ENCODE measurements at regions not wholly inside any gene's neighbourhood (a gene's known extent, or its start where the extent isn't known, plus 50 kb on each side); places are given as distances from the start of the nearest gene placed in this dataset.

DNA sequence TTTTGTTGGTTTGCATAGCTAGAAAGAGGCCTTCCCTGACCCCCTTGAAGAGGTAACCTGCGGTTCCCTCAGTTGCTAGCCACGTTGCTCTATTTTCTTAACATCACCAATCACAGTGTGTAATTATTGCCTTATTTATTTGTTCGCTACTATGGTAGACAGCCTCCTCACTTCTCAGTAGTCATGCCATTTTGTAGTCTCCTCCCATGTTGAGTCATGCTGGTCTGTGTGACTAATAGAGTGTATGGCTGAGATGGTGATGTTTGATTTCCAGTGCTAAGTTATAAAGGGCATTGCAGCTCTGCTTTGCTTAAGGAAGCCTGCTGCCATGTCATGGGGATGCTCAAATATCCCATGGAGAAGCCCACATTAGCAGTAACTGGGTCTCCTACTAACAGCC, 236.6 kb upstream of the CHD6 start:
- peaks cover 3% of the 10 kb centered on the region for H3K36me3 Mint-ChIP-seq (ENCODE audit: insufficient read depth)
- no peak overlapping the region for H3K4me3 Mint-ChIP-seq
- H3K4me1 Mint-ChIP-seq (ENCODE audit: low read depth in 2 of 2), result no peaks in the 10 kb centered on the region
- H3K9me3 Mint-ChIP-seq, result peaks cover 0 to 3% of the 10 kb centered on the region in 2 donors
- peaks cover 0 to 26% of the 10 kb centered on the region in 2 donors for H3K27me3 Mint-ChIP-seq
- no peak overlapping the region for H3K27ac Mint-ChIP-seq
- ATAC-seq (replicated peaks) (no peak), DNase-seq (no peak)

DNA sequence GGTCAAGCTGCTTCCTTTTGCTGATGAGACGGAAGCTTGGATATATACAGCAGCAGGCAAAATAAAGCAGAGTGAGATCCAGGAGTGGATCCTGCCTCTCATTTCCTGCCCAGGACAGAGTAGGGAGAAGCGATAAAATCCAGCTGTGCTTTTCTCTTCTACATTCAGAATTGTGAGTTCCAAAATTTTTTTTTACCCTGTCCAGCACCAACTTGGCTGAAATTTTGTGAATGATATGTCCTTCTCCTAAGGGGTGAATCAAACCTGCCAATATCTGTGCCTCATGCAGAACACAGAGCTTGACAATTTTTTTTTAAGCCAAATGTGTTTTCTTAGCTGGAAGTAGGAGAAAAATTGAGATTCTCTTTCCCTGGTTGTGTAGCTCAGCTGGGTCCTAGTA, 235.6 kb upstream of the CHD6 start:
- H3K27ac Mint-ChIP-seq, result no peak overlapping the region
- DNase-seq, result no peak
- peaks cover 0 to 26% of the 10 kb centered on the region in 2 donors for H3K27me3 Mint-ChIP-seq
- peaks cover 3% of the 10 kb centered on the region for H3K36me3 Mint-ChIP-seq (ENCODE audit: insufficient read depth)
- peaks cover 0 to 3% of the 10 kb centered on the region in 2 donors for H3K9me3 Mint-ChIP-seq
- H3K4me3 Mint-ChIP-seq, result no peak overlapping the region
- ATAC-seq (replicated peaks), result no peak
- no peaks in the 10 kb centered on the region for H3K4me1 Mint-ChIP-seq (ENCODE audit: low read depth in 2 of 2)

DNA sequence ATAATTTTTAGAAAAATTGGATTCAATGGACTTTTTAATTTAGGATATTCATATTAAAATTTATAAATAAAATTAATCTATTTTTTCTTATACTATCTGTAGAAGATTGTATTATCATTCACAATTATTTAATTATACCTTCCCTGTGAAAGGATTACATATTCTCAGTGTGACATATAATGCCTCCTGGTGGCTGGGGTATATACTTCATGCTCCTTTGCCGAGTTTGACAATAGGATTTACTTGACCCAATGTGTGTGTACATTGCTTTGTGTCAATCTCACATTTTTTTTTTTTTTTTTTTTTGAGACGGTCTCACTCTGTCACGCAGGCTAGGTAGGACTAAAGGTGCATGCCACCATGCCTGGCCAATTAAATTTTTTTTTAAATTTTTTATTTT, 230.0 kb upstream of the CHD6 start:
- H3K4me3 Mint-ChIP-seq, result no peak overlapping the region
- no peak overlapping the region for H3K27ac Mint-ChIP-seq
- H3K9me3 Mint-ChIP-seq, result peaks cover 0 to 2% of the 10 kb centered on the region in 2 donors
- H3K36me3 Mint-ChIP-seq (ENCODE audit: insufficient read depth), result peaks cover 3% of the 10 kb centered on the region
- H3K27me3 Mint-ChIP-seq, result peaks cover 0 to 8% of the 10 kb centered on the region in 2 donors
- no peak for DNase-seq
- no peak for ATAC-seq (replicated peaks)
- no peaks in the 10 kb centered on the region for H3K4me1 Mint-ChIP-seq (ENCODE audit: low read depth in 2 of 2)

DNA sequence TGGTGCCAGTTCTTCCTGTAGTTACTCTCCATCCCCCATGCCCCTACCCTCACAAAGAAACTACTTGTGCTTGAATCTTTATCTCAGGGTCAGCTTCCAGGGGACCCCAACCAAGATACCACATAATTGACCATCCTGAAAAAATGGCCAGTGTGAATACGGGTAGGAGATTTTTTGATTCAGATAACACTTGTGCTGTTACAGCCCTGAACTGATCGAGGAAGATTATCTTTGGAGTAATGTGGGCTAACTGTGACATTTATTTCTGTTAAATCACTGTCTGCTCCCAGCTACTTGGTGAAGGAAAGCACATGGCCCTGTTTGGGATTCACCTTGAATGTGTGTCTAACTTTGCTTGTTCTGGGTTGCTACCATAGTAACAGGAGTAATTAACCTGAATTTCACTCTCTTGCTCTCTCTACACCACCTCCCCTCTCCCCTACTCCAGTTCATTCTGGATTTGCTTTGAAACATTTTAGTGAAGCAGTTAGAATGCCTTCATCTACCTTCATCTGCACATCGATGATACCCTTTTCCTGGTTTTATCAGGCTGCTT, 219.6 kb upstream of the CHD6 start:
- ATAC-seq (replicated peaks) (no peak), DNase-seq (no peak)
- H3K4me1 Mint-ChIP-seq (ENCODE audit: low read depth in 2 of 2), result no peaks in the 10 kb centered on the region
- peaks cover 11 to 15% of the 10 kb centered on the region in 2 donors for H3K27me3 Mint-ChIP-seq
- H3K9me3 Mint-ChIP-seq, result peaks cover 0 to 6% of the 10 kb centered on the region in 2 donors
- H3K27ac Mint-ChIP-seq, result no peak overlapping the region
- H3K4me3 Mint-ChIP-seq, result no peak overlapping the region
- no peaks in the 10 kb centered on the region for H3K36me3 Mint-ChIP-seq (ENCODE audit: insufficient read depth)

DNA sequence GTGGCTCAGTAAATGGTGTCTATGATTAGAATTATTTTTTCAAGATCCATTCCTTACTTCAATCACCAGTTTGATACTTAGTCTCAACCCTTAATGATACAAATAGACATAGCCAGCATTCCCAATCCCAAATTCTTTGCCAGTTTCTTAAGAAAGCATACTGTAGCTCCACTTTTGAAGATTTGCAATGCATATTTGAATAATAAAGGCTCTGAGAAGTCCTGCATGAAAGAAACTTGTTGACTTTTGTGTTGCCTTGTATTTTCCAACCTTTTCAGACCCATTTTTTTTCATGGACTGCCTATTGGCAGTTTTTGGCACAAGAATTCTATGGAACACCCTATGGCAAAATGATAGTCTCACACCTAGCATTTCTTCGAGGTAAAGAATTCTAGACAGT, 215.6 kb upstream of the CHD6 start:
- Mint-ChIP-seq H3K36me3 (ENCODE audit: insufficient read depth) (no peaks in the 10 kb centered on the region), H3K4me3 (no peak overlapping the region), H3K27ac (no peak overlapping the region), H3K9me3 (no peaks in the 10 kb centered on the region), H3K27me3 (peaks cover 7 to 9% of the 10 kb centered on the region in 2 donors), H3K4me1 (ENCODE audit: low read depth in 2 of 2) (no peaks in the 10 kb centered on the region)
- ATAC-seq (replicated peaks) (no peak), DNase-seq (no peak)

DNA sequence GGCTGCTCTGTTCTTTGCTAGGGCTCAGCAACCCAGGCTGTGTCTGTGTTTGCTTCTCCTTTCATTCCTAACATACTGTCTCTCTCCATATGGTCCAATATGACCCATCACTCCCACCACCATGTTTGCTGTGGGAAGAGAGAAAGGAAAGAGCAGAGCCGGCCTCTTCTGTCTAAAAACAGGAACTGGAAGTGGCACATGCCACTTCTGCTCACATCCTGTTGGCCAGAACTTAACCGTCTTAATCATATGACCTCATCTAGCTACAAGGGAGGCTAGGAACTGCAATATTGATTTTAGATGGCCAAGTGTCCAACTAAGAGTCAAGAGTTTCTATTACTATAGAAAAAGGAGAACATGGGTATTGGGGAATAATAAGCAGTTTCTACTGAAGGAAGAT, 212.5 kb upstream of the CHD6 start:
- ATAC-seq (replicated peaks), result no peak
- Mint-ChIP-seq H3K27ac (no peak overlapping the region), H3K9me3 (peaks cover 0 to 6% of the 10 kb centered on the region in 2 donors), H3K4me1 (ENCODE audit: low read depth in 2 of 2) (no peaks in the 10 kb centered on the region), H3K36me3 (ENCODE audit: insufficient read depth) (no peaks in the 10 kb centered on the region), H3K4me3 (no peak overlapping the region), H3K27me3 (peaks cover 14 to 20% of the 10 kb centered on the region in 2 donors)
- no peak for DNase-seq

DNA sequence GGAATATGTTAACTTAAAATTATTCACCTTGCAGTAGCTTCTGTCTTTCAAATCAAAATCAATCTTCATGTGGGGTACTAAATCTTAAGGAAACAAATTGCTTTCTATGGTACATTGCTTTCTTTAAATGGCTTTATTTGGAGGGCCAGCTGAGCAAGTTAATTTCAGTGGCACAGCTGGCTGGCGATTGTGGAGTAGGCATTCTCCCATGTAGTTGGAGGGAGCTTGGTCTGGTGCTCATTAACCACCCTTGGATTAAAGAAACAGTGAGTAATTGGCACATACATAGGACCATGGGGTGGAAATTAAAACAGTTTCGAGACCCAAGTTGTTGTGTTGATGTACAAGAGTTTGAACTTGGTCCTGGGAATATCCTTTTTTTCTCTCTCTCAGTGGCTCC, 201.3 kb upstream of the CHD6 start:
- ATAC-seq (replicated peaks) (no peak), DNase-seq (no peak)
- Mint-ChIP-seq H3K4me3 (no peak overlapping the region), H3K9me3 (no peaks in the 10 kb centered on the region), H3K27ac (no peak overlapping the region), H3K36me3 (ENCODE audit: insufficient read depth) (no peaks in the 10 kb centered on the region), H3K27me3 (no peaks in the 10 kb centered on the region), H3K4me1 (ENCODE audit: low read depth in 2 of 2) (no peaks in the 10 kb centered on the region)

DNA sequence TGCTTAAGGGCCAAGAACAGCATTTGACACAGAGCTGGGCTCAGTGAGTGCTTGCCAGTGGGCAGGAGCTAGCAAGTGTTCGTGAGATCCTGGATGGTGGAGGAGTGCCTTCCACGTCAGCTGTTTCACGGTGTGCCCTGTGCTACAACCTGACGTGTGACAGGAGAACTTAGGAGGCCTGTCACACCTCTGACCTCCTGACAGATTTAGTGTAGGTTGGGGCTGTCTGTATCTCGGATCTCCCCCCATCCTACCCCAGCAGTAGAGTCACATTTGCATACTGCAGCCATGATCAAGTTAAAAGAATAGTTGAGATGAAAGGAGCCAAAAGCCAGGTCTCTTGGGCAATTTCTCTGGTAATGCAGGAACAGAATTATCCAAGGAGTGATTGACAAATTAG, 200.8 kb upstream of the CHD6 start:
- ATAC-seq (replicated peaks) (no peak), DNase-seq (no peak)
- Mint-ChIP-seq H3K27ac (no peak overlapping the region), H3K4me3 (no peak overlapping the region), H3K4me1 (ENCODE audit: low read depth in 2 of 2) (no peaks in the 10 kb centered on the region), H3K27me3 (no peaks in the 10 kb centered on the region), H3K36me3 (ENCODE audit: insufficient read depth) (no peaks in the 10 kb centered on the region), H3K9me3 (no peaks in the 10 kb centered on the region)

DNA sequence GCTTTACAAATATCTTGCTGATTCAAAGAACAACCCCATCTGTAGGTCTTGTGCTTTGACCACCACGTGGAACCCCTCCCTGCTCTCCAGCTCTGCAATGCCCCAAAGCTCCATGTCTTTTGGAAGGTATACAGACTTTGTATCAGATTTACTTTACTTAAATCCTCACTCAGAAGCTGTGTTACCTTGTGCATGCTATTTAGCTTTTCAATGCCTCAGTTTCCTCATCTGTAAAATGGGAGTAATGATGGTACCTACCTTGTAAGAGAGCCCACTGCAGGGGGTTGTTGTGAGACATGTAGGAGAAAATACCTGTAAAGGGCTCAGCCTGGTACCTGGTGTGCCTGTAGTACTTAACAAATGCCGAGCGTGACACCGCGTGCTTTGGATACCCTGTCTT, 200.2 kb upstream of the CHD6 start:
- Mint-ChIP-seq H3K9me3 (no peaks in the 10 kb centered on the region), H3K27me3 (no peaks in the 10 kb centered on the region), H3K4me1 (ENCODE audit: low read depth in 2 of 2) (no peaks in the 10 kb centered on the region), H3K4me3 (no peak overlapping the region), H3K27ac (no peak overlapping the region), H3K36me3 (ENCODE audit: insufficient read depth) (no peaks in the 10 kb centered on the region)
- ATAC-seq (replicated peaks), result no peak
- DNase-seq, result no peak

DNA sequence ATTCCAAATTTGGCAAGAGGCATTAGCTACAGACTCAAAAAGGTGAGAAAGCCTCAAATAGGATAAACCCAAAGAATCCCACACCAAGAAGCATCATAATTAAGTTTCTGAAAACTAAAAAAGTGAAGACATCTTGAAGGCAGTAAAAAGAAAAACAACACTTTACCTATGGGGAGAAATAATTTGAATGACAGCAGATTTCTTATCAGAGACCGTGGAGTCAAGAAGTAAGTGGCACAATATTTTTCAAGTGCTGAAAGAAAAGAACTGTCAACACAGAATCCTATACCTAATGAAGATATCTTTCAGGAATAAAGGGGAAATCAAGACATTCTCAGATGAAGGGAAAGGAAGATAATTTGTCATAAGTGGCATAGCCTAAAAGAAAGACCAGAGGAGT, 193.3 kb upstream of the CHD6 start:
- H3K27ac Mint-ChIP-seq, result no peak overlapping the region
- ATAC-seq (replicated peaks), result no peak

DNA sequence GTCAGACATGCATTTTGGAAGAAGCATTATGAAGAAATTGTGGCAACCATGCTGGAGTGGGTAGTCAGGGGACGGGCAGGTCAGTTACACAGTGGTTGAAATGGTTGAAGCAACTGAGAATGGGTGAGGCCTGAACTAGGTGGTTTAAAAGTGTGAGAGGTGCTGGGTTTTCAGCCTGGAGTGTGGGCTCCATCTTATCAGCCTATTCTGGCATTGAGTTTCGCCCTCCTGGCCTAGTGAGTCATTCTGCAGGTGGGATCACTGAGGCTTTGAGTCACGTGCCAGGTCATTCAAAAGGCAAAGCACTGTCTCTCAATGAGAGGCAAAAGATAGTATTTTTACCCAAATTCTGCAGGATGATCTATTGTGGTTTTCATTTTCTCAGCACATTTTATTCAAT, 181.9 kb upstream of the CHD6 start:
- H3K9me3 Mint-ChIP-seq, result peaks cover 0 to 4% of the 10 kb centered on the region in 2 donors
- no peak for DNase-seq
- no peak overlapping the region for H3K4me3 Mint-ChIP-seq

More for the DNA sequence above, 193.3 kb upstream of the CHD6 start:
- Mint-ChIP-seq H3K36me3 (ENCODE audit: insufficient read depth) (no peaks in the 10 kb centered on the region), H3K4me1 (ENCODE audit: low read depth in 2 of 2) (no peaks in the 10 kb centered on the region), H3K27me3 (no peaks in the 10 kb centered on the region), H3K4me3 (no peak overlapping the region), H3K9me3 (peaks cover 4 to 12% of the 10 kb centered on the region in 2 donors)
- no peak for DNase-seq

DNA sequence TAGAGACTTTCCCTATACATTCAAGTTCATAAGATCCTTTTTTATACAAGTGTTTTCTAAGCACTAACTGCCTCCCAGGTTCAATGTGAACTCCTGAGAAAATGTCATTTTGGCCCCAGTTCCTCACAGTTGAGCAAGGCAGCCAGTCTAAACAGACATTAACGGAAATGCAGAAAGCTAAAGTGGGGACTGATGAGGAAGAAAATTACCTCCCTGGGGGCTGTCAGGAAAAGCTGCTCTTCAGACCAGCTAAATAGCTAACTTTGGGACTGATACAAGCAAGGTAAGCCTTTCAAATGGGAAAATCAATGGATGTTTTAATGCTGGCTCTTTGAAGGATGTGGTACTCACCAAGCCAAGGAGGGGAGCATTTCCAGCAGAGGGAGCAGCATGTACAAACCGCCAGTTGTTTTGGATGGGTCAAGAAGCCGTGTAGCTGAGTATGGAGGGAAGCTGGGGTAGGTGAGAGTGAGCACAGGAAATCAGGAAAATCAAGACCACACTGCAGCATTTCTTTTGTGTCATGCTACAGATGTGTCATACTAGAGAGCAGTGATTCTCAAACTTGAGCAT, 180.8 kb upstream of the CHD6 start:
- H3K36me3 Mint-ChIP-seq (ENCODE audit: insufficient read depth), result no peaks in the 10 kb centered on the region
- H3K4me3 Mint-ChIP-seq, result no peak overlapping the region
- H3K4me1 Mint-ChIP-seq (ENCODE audit: low read depth in 2 of 2), result no peaks in the 10 kb centered on the region
- DNase-seq, result no peak
- peaks cover 0 to 46% of the 10 kb centered on the region in 2 donors for H3K27me3 Mint-ChIP-seq
- H3K9me3 Mint-ChIP-seq, result peaks cover 0 to 4% of the 10 kb centered on the region in 2 donors
- H3K27ac Mint-ChIP-seq, result no peak overlapping the region
- no peak for ATAC-seq (replicated peaks)

More for the DNA sequence above, 181.9 kb upstream of the CHD6 start:
- H3K36me3 Mint-ChIP-seq (ENCODE audit: insufficient read depth), result no peaks in the 10 kb centered on the region
- no peak for ATAC-seq (replicated peaks)
- H3K27me3 Mint-ChIP-seq, result peaks cover 0 to 38% of the 10 kb centered on the region in 2 donors
- no peak overlapping the region for H3K27ac Mint-ChIP-seq
- no peaks in the 10 kb centered on the region for H3K4me1 Mint-ChIP-seq (ENCODE audit: low read depth in 2 of 2)

DNA sequence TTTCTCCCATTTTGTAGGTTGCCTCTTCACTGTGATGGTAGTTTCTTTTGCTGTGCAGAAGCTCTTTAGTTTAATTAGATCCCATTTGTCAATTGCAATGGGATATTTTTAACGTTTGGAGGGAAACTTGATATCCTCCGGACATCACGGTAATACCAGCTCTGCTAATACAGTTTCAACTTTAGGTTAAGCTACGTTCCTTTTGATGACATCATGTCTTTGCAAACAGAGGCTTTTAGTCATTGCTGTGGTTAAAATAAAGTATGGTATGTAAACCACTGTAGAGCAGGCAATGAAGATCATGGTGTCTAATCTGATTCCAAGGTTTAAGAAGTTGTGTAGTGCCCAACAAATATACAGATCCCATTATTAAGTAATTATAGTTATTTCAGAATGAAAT, 168.0 kb upstream of the CHD6 start:
- no peaks in the 10 kb centered on the region for H3K36me3 Mint-ChIP-seq (ENCODE audit: insufficient read depth)
- no peak overlapping the region for H3K4me3 Mint-ChIP-seq
- ATAC-seq (replicated peaks) (no peak), DNase-seq (no peak)
- peaks cover 3 to 8% of the 10 kb centered on the region in 2 donors for H3K27me3 Mint-ChIP-seq
- no peaks in the 10 kb centered on the region for H3K4me1 Mint-ChIP-seq (ENCODE audit: low read depth in 2 of 2)
- H3K9me3 Mint-ChIP-seq, result no peaks in the 10 kb centered on the region
- no peak overlapping the region for H3K27ac Mint-ChIP-seq

DNA sequence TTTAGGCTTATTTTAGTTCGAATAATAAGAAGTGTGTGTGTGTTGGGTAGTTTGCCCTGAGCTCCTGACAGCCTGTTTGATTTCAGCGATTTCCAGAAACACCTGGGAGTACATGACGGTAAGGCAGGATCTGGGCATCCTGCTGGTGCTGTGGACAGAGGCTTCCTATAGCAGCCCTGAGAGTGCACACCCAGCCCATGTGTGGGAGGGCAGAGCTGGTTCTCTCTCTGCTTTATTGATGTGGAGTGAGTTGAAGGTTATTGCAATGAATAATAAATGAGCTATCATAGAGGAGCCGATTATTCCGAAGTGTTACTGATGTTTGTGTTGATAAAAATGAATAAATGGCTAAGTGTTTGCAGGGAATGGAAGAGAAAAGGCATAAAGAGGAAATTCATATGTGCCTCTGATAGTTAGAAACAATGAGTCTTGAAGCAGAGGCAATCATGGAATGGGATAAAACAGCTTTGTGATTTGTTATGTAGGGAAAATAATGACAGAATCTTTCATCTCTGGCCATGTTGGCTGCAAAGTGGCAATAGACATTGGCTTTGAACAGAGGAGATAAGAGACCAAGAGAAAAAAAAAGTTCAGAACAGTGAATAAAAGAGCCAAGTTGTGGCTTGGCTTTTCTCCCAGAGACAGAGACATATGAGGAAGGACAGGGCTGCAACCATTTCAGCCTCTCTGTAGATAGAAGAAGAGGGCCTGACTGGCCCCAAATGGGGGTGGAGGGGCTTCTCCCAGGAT, 166.2 kb upstream of the CHD6 start:
- ATAC-seq (replicated peaks) (no peak), DNase-seq (no peak)
- H3K4me1 Mint-ChIP-seq (ENCODE audit: low read depth in 2 of 2), result no peaks in the 10 kb centered on the region
- H3K4me3 Mint-ChIP-seq, result no peak overlapping the region
- H3K36me3 Mint-ChIP-seq (ENCODE audit: insufficient read depth), result no peaks in the 10 kb centered on the region
- no peaks in the 10 kb centered on the region for H3K9me3 Mint-ChIP-seq
- H3K27me3 Mint-ChIP-seq, result peaks cover 11 to 14% of the 10 kb centered on the region in 2 donors
- no peak overlapping the region for H3K27ac Mint-ChIP-seq
